GDM1 (cell line): ENCODE measurements at regions not wholly inside any gene's neighbourhood (a gene's known extent, or its start where the extent isn't known, plus 50 kb on each side); places are given as distances from the start of the nearest gene placed in this dataset.
"Not testable (repeated sequence)": the region's sequence is repeated elsewhere in the genome, so short reads cannot be mapped to it uniquely, and the experiment has no call there.

ENCODE experiments used
- DNase-seq: peaks from one replicate; lab custom pipeline; 2025; lab: John Stamatoyannopoulos, UW

DNA sequence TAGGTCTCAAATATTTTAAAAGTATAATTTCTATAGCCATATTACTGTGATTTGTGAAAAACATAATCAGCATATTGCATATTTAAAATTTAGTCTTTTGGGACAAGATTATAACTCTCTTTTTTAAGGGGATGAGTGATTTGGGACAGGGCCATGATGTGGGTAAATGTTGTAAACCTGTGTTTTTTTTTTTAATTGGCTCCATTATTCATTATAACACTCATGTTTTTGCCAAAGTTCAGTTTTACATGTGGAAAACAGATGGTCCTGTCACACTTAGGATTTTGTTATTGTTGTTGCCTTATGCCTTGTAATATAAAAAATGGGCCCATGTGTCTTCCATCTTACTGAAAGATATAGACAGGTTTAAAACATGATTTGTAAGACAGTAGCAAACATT, 1413.5 kb upstream of the RAG2 start:
- DNase-seq: no peak

DNA sequence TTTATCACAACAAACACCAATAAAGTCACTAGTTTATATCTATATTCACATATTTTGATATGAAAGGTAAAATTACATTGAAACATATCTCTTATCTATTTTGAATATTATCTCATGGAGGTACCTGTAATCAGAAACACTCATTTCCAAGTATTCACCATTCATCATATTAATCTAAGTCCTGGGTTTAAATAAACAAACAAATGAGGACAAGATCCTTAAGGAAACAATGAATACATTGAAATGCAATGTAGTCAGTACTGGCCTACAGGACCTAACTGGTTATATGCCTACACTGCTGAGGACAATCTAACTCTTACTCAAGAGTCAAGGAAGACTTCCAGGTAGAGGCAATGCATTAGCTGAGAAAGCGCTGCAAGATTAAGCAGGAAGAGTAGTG, 1411.9 kb upstream of the RAG2 start:
- no peak for DNase-seq

DNA sequence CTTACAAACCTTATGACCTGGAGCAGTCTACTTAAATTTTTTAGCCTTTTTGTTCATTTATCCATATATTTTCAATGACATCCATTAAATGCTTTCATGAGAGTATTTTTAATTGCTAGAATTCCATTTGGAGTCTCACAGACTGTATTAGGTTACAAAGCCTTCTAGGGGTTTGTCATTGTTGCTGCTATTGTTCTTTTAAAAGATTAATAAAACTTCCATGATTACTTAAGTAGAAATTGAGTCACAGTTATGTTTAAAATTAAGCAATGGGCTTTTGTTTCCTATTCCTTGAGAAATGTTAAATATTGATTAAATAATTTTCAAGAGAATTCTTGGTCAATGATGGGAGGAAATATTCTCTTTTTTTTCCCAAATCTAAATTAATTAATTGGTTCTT, 1408.4 kb upstream of the RAG2 start:
- no peak for DNase-seq

DNA sequence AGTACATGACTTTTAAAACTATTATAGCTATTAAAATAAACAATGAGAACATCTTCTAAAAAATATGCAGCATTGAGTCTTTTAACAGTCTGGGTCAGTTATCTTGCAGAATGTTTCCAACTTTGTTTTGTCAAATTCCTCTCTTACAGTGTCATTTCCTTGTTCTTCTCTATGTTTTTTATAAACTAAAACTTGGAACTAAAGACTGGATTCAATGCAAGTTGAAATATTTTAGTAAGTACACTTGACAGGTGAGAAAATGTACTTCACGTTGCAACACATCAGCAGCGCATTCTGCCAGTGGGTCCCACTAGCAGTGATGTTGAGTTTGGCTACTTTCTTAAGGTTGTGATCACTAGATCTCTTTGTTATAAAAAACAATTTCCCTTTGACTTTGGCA, 1407.6 kb upstream of the RAG2 start:
- DNase-seq: no peak

DNA sequence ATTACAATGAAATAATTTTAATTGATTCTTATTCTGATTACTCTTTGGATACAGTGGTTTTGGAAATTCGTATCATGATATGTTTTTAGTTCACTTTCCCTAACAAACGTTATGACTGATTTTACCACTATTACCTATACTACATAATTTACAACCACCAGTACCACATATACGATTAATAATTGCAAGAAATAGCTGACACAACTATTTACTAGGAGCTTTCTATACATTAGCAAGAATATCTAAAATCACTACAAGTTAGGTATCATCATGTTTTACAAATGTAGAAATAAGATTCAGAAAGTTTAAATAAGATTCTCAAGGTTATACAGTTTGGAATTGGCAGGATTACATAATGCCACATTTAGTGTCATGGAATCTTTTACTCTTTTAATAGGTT, 1401.1 kb upstream of the RAG2 start:
- DNase-seq: no peak

DNA sequence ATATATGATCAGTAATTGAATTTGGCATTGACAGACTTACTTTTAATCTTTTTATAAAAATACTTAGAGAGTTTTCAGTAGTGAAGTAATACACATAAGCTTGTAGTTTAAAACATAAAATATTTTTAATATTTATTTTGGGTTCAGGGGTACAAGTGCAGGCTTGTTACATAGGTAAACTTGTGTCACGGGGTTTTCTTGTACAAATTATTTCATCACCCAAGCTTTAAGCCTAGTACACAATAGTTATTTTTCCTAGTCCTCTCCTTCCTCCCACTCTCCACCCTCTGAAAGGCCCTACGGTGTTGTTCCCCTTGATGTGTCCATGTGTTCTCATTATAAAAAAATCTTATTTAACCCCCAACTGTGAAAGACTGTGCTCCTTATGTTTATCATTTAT, 1397.8 kb upstream of the RAG2 start:
- DNase-seq: no peak

DNA sequence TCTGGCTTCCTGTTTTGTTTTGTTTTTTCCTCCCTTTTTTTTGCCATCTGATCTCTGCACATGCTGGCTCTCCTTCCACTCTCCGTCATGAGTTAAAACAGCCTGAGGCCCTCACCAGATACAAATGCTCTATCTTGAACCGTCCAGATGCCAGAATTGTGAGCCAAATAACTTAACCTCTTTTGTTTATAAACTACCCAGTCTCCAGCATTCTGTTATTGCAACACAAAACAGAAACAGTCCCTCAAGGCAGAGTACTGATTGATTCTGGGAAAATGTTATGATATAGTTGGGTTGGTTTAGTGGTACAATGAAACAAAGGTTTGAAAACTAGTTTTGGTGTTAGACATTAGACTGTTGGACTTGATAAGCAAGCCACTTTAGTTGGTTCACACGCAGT, 1390.0 kb upstream of the RAG2 start:
- no peak for DNase-seq

DNA sequence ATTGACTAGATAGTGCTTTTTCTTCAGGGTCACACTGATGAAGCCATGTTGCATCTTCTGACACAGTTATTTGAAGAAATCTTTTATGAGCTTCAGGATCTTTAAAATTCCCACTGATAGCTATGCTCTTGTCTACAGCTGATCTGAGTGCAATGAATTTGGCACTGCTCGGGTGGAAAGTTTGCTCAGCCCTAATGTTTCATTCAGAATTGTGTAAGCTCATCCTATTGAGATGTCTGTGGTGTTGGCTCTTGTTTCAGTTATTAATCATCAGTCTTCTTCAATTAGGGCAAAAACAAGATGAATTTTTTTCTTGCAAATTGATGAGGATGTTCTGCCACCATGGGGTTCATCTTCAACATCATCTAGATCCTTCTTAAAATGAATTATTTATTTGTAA, 1387.0 kb upstream of the RAG2 start:
- DNase-seq: no peak

DNA sequence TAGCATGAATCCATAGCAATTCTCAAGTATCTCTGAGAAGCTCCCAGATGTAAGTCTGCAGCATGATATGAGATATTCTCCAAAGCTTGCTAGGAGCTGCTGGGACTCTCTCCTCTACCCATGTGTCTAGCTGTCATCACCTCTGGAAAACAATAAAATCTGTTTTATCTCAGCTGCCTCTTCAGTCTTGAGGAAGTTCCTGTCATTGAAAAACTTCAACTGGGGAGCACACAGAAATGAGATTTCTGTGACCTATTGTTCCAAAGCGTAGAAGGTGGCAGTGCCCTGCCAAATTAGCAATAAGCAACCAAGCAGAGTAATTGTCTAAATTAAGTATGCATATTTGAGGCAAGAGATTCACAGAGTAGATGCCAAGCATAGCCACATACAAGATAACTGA, 1380.6 kb upstream of the RAG2 start:
- DNase-seq: no peak

DNA sequence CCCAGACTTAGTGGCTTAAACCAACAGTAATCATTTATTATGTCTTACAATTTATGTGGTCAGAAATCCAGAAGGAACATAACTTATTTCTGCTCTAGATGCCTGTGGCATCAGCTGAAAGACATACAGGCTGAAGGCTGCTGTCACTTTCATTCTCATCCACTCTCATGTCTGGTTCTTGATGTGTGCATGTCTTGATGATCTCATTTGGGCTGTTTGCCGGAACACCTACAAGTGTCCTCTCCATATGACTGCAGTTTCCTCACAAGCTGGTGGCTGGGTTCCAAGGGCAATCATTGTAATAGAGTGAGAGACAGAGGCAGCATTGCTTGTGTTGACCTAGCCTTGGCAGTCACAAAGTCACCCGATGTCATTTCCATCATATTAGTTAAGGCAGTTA, 1375.9 kb upstream of the RAG2 start:
- DNase-seq: no peak

DNA sequence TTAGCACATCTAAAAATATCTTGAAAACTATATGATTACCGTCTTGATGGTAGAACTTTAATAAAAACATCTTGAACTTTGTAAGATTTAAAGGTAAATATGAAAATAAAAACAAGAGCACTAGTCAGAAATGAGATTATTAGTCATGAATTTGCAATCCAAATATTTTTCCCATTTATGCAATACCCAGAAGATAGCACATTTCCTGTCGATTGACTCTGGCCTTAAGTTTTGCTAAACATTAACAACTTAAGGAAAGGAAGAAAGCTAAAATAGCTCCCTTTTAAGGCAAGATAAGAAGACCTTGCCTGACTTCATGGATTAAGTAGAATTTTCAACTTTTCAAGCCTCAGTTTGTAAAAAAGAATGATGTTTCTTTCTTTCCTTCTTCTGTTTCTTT, 1374.7 kb upstream of the RAG2 start:
- DNase-seq: no peak

DNA sequence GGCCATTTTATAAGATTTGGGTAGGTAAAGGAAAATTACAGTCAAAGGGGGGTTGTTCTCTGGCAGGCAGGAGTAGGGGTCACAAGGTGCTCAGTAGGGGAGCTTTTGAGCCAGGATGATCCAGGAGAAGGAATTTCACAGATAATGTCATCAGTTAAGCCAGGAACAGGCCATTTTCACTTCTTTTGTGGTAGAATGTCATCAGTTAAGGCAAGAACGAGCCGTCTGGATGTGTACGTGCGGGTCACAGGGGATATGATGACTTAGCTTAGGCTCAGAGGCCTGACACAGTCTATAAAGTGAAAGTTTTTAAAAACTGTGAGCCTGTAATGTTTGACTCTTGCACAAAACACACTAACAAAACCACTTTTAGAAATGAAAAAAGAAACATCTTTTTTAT, 1371.3 kb upstream of the RAG2 start:
- not testable (repeated sequence) for DNase-seq

DNA sequence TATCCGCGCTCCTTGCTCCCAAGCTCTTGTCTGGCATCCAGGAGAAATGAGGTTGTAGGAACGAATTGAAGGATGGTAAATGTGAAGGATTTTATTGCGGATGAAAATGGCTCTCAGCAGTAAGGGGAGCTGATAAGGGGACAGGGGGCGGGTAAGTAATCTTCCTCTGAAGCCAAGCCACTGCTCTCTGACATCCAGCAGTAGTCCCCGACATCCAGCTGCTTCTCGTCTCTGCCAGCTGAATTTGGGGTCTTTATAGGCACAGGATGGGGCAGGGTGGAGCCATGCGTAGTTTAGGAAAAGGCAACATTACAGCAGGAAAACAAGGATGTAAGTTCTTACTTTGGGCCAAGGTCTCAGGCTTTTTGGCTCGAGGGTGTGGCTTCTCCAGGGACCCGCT, 1370.1 kb upstream of the RAG2 start:
- no peak for DNase-seq

DNA sequence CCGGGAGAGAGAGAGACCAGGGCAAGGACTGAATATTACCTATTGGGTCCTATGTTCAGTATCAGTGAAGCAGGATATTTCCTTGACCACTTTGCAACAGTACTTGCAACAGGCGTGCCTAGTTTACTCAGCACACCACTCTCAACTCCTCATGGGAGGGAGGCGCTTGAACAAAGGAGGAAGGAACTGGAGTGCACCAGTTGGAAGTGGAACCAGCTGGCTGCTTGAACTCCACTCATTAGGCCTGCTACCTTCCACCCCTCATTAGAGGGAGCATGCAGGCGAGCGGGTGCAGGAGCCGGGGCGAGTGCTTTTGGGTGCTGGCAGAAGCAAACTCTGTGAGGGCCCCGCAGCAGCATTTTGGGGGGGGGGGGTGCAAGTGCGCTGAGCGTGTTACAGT, 1369.6 kb upstream of the RAG2 start:
- no peak for DNase-seq

DNA sequence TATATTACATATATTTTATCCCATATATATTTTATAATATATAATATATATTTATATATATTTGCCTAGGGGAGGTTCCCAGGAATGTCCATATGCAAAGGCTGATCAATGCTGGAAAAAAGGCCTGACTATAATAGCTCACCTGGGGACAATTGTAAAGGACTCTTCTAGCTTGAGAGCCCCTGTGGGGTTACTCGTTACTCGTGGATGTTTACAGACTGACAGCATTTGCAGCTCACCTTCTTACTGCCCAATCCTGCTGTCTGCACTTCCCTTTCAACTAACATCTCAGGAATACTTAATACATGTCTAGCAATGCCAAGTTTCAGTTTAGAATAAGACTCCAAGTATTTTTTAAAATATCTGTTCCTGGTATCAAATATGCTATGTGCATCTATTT, 1365.4 kb upstream of the RAG2 start:
- no peak for DNase-seq

DNA sequence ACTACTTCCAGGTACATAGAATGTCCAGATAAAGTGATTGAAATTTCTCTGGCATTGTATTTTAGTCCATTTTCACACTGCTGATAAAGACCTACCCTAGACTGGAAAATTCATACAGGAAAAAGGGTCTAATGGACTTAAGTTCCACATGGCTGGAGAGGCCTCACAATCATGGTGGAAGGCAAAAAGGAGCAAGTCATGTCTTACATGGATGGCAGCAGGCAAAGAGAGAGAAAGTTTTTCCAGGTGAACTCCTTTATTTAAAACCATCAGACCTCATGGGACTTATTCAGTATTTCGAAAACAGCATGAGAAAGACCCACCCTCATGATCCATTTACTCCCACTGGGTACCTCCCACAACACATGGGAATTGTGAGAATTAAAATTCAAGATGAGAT, 1359.7 kb upstream of the RAG2 start:
- DNase-seq: no peak

DNA sequence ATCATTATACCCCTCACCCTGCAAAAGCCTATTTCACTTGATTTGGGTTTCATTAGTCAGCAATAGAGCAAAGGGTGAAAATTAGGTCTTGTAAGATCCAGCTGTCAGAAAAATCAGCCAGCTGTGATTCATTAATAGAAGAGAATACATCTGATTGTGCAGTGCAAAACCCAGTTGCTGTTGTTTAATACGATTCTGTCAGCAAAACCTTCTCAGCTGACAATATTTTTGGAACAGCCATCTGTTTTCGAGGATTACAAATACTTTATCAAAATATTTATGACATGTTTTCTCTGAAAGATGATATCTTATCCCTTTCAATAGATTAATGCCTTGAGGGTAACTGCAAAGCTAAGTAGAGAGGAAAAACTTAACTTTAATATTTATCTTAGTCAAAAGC, 1354.0 kb upstream of the RAG2 start:
- DNase-seq: no peak

DNA sequence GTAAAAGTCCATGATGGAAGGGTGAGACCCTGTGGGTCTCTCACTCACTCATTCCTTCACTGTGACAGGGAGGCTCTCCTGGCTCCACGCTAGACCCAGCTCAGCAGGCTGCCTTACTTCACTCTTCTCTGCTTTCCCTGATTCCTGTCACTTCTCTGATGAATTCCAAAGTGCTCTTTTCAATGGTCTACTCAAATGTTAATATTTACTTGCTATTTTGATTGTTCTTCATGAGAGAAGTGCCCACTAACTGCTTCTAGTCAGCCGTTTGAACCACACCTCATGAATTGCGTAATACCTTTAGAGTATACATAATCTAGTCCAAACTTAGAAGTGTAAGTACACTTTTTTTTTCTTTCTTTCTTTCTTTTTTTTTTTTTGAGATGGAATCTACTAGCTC, 1350.2 kb upstream of the RAG2 start:
- no peak for DNase-seq

DNA sequence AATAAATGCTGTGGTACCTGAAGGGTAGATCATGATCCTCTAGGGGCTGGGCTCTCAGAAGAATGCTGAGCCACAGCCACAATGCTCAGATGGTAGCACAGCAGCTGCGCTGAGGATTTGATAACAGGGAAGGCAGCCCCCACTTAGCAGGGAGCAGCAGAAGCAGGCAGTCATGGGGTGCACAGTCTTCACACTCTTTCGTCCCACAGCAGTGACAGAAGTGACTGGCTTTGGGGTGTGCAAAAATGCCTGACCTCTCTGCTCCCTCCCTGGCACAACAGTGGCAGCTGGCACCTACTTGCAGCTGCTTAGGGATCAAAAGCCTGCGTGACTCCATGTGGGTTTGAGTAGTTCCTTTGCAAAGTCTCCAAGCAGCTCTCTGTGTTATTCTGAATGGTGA, 1349.8 kb upstream of the RAG2 start:
- DNase-seq: no peak

DNA sequence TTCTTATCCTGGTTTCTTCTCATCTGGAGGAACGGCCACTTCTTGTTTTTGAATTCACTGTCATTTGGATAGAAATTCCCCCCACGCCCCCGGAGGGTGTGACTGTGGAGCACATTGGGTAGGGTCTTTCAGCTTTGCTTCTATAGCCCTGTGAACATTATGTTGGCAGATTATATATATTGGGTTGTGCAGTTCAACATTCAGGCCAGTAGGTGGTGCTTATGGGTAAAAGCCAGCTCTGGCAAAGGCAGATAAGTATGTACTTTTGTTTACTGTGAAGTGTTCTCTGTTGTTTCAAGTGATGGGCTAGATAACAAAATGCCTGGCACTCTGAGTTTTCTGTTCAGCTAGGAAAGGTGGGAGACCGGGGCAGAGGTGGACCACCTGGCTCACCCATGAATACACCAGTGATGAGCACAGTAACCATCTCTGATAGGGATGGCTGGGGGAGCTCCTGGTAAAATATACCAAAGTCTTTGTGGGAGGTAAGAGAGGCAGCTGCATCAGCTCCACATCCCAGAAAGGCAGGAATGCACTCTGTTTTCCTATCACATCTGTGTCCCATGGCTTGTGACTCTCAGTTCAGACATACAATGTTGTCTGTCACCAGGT, 1348.2 kb upstream of the RAG2 start:
- no peak for DNase-seq

DNA sequence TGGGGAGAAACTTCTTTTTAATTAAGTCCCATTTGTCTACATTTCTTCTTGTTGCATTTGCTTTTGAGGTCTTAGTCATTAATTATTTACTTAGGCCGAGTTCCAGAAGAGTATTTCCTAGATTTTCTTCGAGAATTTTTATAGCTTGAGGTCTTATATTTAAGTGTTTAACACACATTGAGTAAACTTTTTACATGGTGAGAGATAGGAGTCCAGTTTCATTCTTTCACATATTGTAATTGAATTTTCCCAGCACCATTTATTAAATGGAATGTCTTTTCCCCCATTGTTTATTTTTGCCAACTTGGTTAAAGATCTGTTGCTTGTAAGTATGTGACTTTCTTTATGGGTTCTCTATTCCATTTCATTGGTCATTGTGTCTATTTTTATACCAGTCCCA, 1344.0 kb upstream of the RAG2 start:
- DNase-seq: no peak

DNA sequence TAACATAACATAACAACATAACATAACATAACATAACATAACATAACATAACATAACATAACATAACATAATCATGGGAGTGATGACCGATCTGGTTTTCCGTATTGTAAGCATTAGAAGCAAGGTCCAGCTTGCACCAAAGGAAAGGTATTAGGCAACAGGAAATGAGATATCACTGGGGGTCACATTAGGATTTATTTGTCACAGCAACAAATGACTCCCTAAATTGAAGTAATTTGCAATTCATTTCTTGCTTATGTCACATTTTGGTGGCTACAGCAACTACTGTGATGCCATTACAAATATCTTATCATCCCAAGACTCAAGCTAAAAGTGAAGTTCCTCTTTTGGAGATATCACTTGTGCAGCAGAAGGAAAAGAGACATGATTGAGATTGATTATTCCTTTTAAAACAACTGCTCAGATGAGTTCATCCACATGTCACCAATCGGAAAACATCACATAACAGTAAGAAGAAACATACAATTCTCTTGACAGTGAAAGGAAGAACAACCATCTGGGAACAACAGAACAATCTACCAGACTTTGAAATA, 1331.1 kb upstream of the RAG2 start:
- no peak for DNase-seq

DNA sequence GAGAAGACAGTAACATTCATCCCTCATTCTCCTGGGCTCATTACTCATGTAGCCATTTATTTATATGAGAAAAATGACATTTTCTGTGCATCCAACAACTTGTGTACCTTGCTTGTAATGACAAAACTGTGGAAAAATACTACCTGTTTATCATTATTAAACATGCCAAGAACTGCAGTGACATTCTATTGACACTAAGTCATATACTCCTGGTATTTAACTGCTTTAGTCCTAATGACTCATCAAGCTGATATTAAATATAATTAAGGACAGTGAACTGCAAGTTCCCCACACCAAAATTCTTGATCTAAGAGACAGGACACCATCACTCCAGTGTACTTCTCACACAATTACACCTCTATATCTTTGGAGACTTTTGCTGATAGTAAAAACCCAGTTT, 1328.7 kb upstream of the RAG2 start:
- DNase-seq: no peak

DNA sequence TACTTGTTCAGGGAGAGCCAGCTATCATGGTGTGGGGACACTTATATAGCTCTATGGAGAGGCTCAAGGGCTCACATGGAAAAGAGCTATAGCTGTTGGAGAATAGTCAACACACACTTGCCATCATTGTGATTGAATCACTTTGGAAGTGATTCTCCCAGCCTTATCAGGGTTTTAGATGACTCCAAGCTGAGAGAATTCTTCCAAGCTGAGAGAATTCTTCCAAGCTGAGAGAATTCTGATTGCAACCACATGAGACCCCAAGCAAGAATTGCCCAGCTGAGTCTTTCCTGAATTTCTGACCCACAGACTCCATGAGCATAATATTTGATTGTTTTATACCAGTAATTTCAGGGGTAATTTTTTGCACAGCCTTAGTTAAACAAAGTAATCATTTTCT, 1318.3 kb upstream of the RAG2 start:
- no peak for DNase-seq

DNA sequence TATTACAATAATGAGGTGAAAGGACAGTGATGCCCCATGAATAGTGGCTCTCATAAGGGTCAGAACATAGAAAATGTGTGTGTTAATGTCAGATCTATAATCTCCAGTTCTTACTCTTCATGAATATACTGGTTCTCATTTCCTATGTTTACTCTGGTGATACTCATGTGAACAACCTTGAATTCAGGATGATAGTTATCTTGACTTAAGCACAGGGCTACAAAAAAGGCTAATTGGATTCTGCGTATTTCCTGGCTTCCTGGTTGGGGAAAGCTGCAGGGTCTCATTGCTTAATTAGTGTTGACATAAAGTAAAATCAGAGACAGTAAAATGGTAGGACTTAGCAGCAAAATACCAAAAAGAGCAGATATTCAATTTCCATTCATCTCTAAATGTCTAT, 1316.8 kb upstream of the RAG2 start:
- no peak for DNase-seq
